Osteocyte (in vitro differentiated cells): ENCODE measurements at regions not wholly inside any gene's neighbourhood (a gene's known extent, or its start where the extent isn't known, plus 50 kb on each side); places are given as distances from the start of the nearest gene placed in this dataset.
"Not testable (repeated sequence)": the region's sequence is repeated elsewhere in the genome, so short reads cannot be mapped to it uniquely, and the experiment has no call there.

Source experiments
- DNase-seq: peaks from one replicate; pipeline ENCODE4 v3.0.0; 2021; ENCODE audit warnings: mixed read lengths; ENCODE audit not compliant: unreplicated experiment; ENCODE audit errors: extremely low spot score
- H3K27ac Mint-ChIP-seq: one replicate; pipeline ENCODE4 v1.8.0; 2021; ENCODE audit warnings: mild to moderate bottlenecking, mixed read lengths; ENCODE audit not compliant: unreplicated experiment
- H3K27me3 Mint-ChIP-seq: one replicate; pipeline ENCODE4 v1.8.0; 2021; ENCODE audit warnings: mixed read lengths; ENCODE audit not compliant: unreplicated experiment
- H3K36me3 Mint-ChIP-seq: one replicate; pipeline ENCODE4 v1.8.0; 2021; ENCODE audit warnings: mixed read lengths; ENCODE audit not compliant: unreplicated experiment
- H3K4me1 Mint-ChIP-seq: one replicate; pipeline ENCODE4 v1.8.0; 2021; ENCODE audit warnings: mixed read lengths; ENCODE audit not compliant: unreplicated experiment
- H3K4me3 Mint-ChIP-seq: one replicate; pipeline ENCODE4 v1.8.0; 2021; ENCODE audit warnings: mild to moderate bottlenecking, moderate library complexity, mixed read lengths; ENCODE audit not compliant: unreplicated experiment
- H3K9me3 Mint-ChIP-seq: one replicate; pipeline ENCODE4 v1.8.0; 2021; ENCODE audit warnings: mixed read lengths; ENCODE audit not compliant: unreplicated experiment
- TF ChIP-seq, protein P1 (sequence below): fragments of 200-600 bp; sonication (generic); IDR thresholded peaks from 2 replicates; pipeline ENCODE4 v1.5.0; 2021; ENCODE audit warnings: antibody characterized with exemption, mild to moderate bottlenecking, moderate library complexity

GRCh38 chr15:70587896-70588567 lies 175.3 kb downstream of the UACA start:
- TF ChIP-seq, protein P1, sequence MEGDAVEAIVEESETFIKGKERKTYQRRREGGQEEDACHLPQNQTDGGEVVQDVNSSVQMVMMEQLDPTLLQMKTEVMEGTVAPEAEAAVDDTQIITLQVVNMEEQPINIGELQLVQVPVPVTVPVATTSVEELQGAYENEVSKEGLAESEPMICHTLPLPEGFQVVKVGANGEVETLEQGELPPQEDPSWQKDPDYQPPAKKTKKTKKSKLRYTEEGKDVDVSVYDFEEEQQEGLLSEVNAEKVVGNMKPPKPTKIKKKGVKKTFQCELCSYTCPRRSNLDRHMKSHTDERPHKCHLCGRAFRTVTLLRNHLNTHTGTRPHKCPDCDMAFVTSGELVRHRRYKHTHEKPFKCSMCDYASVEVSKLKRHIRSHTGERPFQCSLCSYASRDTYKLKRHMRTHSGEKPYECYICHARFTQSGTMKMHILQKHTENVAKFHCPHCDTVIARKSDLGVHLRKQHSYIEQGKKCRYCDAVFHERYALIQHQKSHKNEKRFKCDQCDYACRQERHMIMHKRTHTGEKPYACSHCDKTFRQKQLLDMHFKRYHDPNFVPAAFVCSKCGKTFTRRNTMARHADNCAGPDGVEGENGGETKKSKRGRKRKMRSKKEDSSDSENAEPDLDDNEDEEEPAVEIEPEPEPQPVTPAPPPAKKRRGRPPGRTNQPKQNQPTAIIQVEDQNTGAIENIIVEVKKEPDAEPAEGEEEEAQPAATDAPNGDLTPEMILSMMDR: no peak
- peaks cover 6% of the 10 kb centered on the region for H3K4me1 Mint-ChIP-seq
- peaks cover 8% of the 10 kb centered on the region for H3K36me3 Mint-ChIP-seq
- H3K4me3 Mint-ChIP-seq: no peak overlapping the region
- no peak for DNase-seq
- H3K27me3 Mint-ChIP-seq: peaks cover 54% of the 10 kb centered on the region
- H3K27ac Mint-ChIP-seq: no peak overlapping the region
- no peaks in the 10 kb centered on the region for H3K9me3 Mint-ChIP-seq

DNA sequence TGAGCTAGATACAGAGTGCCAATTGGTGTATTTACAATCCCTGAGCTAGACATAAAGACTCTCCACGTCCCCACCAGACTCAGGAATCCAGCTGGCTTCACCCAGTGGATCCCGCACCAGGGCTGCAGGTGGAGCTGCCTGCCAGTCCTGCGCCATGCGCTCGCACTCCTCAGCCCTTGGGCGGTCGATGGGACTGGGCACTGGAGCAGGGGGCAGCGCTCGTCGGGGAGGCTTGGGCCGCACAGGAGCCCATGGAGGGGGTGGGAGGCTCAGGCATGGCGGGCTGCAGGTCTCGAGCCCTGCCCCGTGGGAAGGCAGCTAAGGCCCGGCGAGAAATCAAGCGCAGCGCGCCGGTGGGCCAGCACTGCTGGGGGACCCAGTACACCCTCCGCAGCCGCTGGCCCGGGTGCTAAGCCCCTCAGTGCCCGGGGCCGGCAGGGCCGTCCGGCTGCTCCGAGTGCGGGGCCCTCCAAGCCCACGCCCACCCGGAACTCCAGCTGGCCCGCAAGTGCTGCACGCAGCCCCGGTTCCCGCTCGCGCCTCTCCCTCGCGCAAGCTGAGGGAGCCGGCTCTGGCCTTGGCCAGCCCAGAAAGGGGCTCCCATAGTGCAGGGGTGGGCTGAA lies 176.2 kb downstream of the UACA start:
- H3K27ac Mint-ChIP-seq, H3K4me1 Mint-ChIP-seq, H3K4me3 Mint-ChIP-seq, H3K36me3 Mint-ChIP-seq, H3K9me3 Mint-ChIP-seq, DNase-seq: not testable (repeated sequence)
- H3K27me3 Mint-ChIP-seq: peaks cover 50% of the 10 kb centered on the region

GRCh38 chr15:70586241-70586640 lies 177.1 kb downstream of the UACA start:
- no peak for DNase-seq
- TF ChIP-seq, protein P1: no peak
- peak overlapping the region; percentile 19 for H3K4me3 Mint-ChIP-seq
- H3K27ac Mint-ChIP-seq: no peak overlapping the region
- peaks cover 3% of the 10 kb centered on the region for H3K36me3 Mint-ChIP-seq
- peaks cover 44% of the 10 kb centered on the region for H3K27me3 Mint-ChIP-seq
- no peaks in the 10 kb centered on the region for H3K9me3 Mint-ChIP-seq
- peaks cover 6% of the 10 kb centered on the region for H3K4me1 Mint-ChIP-seq

GRCh38 chr15:70585707-70586034 lies 177.7 kb downstream of the UACA start:
- H3K27ac Mint-ChIP-seq: no peak overlapping the region
- H3K9me3 Mint-ChIP-seq: no peaks in the 10 kb centered on the region
- H3K4me1 Mint-ChIP-seq: peaks cover 6% of the 10 kb centered on the region
- TF ChIP-seq, protein P1: no peak
- H3K27me3 Mint-ChIP-seq: peaks cover 43% of the 10 kb centered on the region
- H3K4me3 Mint-ChIP-seq: peak overlapping the region; percentile 39
- no peak for DNase-seq
- peaks cover 3% of the 10 kb centered on the region for H3K36me3 Mint-ChIP-seq

- Mint-ChIP-seq H3K36me3 (peaks cover 3% of the 10 kb centered on the region), H3K4me3 (peak overlapping the region; percentile 10), H3K4me1 (peaks cover 6% of the 10 kb centered on the region), H3K9me3 (no peaks in the 10 kb centered on the region), H3K27ac (no peak overlapping the region), H3K27me3 (peaks cover 43% of the 10 kb centered on the region)
- TF ChIP-seq, protein P1: peak; percentile 65
- DNase-seq: no peak
Measured at GRCh38 chr15:70584838-70585706, 178.3 kb downstream of the UACA start.
